ENCODE measurements at regions not wholly inside any gene's neighbourhood (a gene's known extent, or its start where the extent isn't known, plus 50 kb on each side); places are given as distances from the start of the nearest gene placed in this dataset.

DNA sequence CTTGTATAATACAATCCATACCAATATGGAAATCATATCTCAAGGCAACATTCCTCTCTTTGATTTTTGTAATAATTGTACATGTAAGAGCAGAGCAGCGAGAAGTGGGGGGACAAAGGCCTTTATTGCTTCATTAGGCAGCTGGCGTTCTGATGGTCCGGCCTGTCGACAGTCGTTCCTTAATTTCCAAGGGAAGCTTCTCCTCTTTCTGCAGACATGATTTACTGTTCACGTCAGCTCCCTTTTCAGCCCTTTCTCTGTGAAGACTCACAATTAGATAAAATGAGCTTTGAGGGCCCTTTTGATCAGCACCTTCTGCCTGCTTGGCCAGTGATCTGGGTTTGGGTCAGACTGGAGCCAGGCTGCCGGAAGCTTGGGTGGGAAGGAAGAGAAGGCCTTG lies 65.6 kb upstream of the CTBP2 start:
- in situ Hi-C loops (cut with HindIII; ENCODE audit: low sequenced_read_pairs), result no loop called here

DNA sequence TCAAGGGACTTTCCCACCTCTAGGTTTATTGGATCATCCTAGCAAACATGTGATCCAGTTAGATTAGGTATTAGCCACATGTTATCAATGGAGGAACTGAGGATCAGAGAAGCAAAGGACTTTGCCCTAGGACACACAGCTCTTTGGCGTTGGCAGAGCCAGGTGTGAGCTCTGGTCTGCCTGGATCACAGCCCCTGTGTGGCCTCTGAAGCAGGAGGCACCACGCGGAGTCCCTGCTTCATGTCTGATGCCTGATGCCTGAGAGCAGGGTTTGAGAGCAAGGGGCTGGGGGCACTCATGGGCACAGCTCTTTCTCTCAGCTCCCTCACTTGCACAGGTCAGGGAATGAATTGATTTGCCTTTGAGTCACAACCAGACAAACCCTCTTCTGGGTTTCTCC lies 64.7 kb upstream of the CTBP2 start:
- in situ Hi-C loops (cut with HindIII; ENCODE audit: low sequenced_read_pairs), result no loop called here

DNA sequence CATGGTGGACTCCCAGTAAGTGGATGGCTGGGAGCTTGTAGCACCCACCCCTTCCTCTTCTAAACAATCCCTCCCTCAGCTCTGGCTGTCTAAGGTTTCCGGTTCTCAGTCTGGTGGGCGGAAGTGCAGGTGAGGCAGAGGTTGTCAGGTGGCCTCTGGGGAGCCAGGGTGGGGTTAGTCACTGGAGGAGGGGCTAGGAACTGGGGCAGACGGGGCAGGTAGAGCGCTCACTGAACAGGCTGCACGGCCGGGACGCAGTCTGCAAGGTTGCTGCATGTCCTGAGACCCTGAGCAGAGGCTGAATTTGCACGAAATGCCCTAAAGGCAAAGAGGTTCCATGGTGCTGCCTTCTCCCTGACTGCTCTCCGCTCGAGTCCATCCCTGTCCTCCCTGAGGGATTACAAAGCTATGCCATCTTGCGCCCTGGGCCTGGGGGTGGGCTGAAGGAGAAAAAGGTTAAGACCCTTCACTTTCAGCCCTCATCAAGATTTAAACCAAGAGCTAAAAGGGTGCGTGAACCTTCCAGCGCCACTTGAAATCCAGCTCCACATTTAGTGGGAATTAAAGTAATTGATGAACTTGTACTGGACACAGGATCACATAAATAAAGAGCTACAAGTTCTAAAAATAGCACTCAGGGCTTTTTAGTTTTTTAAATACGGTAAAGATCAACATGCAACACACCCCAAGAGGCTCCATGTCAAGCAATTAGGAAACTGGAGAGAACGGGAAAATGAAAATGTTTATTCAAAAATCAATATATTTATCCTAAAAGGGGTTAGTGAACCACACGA lies 62.3 kb upstream of the CTBP2 start:
- in situ Hi-C loops (cut with HindIII; ENCODE audit: low sequenced_read_pairs), result no loop called here

DNA sequence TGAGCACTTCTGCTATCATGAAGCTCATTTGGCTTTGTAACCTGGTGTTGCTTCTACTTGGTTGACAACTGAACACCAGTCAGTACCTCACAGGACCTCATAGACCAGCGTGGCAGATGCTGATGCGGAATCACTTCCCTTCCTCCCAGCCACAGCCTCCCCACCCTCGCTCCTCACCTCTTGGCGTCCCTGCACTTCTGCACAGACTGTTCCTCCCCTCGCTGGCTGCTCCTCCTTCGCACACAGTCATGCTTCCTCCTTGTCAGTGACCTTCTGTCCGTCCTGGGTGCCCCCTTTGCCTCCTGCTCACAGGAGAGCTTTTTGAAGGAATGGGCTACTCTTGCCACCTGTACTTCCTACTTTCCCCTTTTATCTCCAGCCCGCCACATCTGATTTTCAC lies 61.4 kb upstream of the CTBP2 start:
- in situ Hi-C loops (cut with HindIII; ENCODE audit: low sequenced_read_pairs), result no loop called here

DNA sequence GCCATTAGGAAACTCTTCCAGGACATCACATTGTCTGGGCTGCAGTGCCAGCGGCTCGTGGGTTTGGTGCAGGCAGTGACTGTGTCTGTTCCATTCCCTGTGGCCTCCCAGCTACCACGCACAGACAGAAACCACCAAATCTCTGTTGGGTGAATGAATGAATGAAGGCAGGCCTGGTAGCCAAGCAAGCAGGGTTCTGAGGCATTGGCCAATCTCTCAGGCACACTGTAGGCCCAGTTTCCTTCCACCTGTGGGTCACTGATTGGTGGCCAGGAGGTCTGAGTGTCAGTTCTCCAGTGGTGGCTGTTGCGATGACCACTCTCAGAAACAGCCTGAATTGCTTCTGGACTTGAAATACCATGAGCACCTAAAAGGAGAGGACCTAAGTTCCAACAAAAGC lies 59.4 kb upstream of the CTBP2 start:
- in situ Hi-C loops (cut with HindIII; ENCODE audit: low sequenced_read_pairs), result loop anchor here (10.0 kb wide), 1 partner anchor 115 kb away; no protein-coding TSS in a partner anchor

DNA sequence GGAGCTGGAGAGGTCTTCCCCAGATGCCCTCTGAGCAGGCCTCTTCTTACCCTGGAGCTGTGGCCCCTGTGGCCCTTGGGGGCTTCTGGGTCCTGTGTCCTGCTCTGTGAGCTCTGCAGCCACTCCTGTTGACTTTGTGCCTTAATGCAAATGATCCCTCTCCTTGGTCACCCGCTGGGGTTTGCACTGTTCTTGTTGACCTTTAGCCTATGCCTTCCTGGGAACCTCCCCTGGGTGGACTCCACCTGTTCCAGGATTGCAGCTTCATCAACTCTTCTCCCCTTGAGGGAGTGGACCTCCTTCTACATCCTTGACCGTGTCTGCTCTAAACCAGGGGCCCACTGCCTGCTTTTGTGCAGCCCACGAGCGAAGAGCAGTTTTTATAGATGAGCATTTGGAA lies 58.6 kb upstream of the CTBP2 start:
- in situ Hi-C loops (cut with HindIII; ENCODE audit: low sequenced_read_pairs), result loop anchor here (10.0 kb wide), 1 partner anchor 114 kb away; no protein-coding TSS in a partner anchor

DNA sequence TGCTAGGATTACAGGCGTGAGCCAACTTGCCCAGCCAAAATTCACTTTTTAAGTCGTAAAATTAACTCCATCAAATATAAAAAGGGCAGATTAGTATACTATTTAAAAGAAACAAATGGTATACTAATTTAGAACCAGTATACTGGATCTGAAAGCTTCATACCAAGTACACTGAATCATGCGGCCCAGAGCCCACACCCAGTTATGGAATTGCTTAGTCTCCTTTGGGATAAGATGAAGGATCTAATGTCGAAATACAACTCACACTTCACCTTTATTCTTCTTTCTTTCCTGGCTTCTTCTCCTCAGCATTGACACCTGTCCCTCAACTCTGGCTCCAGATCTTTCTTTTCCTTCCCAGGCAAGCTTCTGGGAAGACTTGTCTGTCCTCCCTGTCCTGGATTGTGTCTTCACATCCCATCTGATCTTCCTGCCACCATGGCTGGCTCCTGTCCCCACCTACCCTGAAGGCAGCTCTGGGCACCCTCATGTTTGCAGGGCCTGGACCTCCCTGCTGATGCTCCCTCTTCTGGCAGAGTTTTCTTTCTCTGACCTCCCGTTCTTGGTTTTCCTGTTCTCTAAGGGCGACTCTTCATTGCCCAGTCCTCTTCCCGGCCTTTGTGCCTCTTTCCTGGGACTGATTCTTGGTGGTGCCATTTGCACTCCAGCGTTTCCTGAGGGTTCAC lies 57.8 kb upstream of the CTBP2 start:
- in situ Hi-C loops (cut with HindIII; ENCODE audit: low sequenced_read_pairs), result loop anchor here (10.0 kb wide), 1 partner anchor 113 kb away; no protein-coding TSS in a partner anchor

DNA sequence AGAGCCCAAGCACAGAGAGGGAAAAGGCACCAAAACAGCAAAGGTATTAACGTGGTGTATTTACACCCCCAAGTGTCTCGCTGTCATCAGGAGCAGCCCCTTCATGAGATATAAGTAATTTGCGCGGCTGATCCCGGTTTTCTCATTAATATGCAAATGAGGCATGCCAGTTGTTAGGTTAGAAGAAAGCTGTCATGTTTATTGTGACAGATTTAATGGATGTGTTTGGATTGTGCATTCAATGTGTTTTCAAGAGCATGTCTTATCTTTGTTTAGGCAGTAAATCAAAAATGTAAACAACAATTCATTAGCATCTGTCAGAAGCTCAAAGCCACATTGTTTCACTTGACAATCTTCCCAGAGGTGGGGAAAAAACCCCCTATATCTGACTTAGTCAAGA lies 56.5 kb upstream of the CTBP2 start:
- in situ Hi-C loops (cut with HindIII; ENCODE audit: low sequenced_read_pairs), result loop anchor here (10.0 kb wide), 1 partner anchor 112 kb away; no protein-coding TSS in a partner anchor

DNA sequence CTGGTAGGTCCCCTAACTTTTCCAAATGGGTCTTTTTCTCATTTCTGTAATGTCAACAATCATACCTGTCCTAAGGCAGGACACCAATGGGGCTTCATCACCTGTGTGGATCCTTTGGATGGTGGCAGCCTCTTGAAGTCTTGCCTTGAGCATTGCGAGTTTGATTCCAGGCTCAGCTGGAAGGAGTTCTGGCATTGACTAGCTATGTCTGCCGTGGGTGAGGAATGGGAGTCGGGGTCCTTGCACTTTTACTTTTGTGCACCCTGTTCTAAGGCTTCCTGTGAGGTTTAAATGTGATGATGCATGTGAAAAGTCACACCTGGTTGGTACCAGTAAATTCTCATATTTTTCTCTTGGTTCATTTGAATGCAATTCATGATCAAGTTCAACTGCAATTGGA lies 55.9 kb upstream of the CTBP2 start:
- in situ Hi-C loops (cut with HindIII; ENCODE audit: low sequenced_read_pairs), result loop anchor here (10.0 kb wide), 1 partner anchor 112 kb away; no protein-coding TSS in a partner anchor

DNA sequence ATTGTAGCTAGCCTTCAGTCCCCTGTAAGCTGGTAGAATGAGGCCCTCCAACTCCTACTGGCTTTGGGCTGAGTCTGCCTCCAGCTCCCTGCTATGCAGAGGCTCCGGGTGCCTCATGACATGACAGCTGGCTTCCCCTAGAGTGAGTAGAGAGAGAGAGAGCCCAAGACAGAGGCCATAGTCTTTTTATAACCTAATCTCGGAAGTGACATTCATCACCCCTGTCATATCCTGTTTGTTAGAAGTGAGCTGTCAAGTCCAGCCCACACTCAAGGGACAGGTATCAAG lies 53.9 kb upstream of the CTBP2 start:
- in situ Hi-C loops (cut with HindIII; ENCODE audit: low sequenced_read_pairs), result loop anchor here (10.0 kb wide), 1 partner anchor 109 kb away; no protein-coding TSS in a partner anchor

DNA sequence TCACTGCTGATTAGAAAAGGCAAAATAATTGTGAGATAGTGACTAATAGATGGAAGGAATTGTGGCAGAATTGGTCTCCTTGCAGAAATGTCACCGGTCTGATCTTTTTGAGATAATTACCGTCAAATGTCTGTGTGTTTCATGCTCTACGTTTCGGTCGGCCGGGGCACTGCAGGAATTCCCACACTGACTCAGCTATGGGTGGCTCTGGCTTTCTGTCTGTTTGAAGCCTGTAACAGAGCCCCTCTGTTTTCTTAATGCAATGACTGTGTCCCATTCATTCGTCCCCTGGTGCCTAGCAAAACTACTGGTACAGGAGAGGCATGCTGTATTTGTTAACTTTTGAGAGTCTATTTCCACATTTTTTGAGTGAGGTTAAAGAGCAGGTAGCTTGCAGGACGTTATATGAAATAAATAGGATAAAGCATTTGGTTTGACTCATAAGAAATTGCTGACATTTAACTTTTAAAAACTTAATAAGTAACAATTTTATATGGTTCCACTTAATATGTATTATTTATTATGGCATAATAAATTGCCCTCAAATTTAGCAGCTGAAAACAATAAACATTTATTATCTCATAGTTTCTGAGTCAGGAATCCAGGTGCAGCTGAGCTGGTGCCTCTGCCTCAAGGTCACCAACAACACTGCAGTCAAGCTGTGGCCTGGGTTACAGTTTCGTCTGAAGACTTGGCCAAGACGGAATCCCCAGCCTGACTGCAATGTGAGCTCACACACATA lies 53.3 kb upstream of the CTBP2 start:
- in situ Hi-C loops (cut with HindIII; ENCODE audit: low sequenced_read_pairs), result loop anchor here (10.0 kb wide), 1 partner anchor 109 kb away; no protein-coding TSS in a partner anchor

DNA sequence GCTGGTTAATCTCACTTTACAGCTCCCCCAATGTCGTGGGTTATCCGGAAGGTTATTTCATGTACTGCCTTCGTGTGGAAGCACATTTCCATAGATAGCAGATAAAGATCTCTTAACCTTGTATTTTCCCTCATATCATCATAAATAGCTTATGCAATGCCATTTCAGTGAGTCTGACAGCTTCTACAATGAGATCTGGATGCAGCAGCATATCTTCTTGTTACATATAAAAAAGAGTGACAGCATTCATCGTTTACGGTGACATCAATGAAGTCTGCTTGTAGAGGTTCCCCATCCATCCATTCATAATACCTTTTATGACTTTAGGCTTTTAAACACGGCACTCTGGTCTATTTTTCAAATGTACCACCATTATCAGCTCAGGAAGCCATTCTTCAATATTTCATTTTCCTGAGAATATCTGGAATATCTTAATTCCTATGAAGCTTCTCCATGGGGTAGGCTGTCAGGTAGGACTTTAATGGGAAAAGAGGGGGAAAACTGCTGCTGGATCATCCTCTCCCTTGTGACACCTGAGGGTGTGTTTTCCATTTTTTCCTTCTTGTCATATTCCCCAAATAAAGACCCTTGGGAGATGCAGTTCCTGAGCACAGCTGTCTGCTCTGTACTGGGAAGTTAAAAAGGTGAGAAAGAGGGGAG lies 51.9 kb upstream of the CTBP2 start:
- in situ Hi-C loops (cut with HindIII; ENCODE audit: low sequenced_read_pairs), result loop anchor here (10.0 kb wide), 1 partner anchor 107 kb away; no protein-coding TSS in a partner anchor
